Hepatocyte (in vitro differentiated cells): ENCODE measurements at regions not wholly inside any gene's neighbourhood (a gene's known extent, or its start where the extent isn't known, plus 50 kb on each side); places are given as distances from the start of the nearest gene placed in this dataset.

Source experiments
- EZH2 ChIP-seq: fragments of 200-600 bp; sonication (generic); IDR thresholded peaks from 2 replicates; pipeline ENCODE4 v1.6.1; 2016; ENCODE audit warnings: antibody characterized with exemption, mild to moderate bottlenecking, borderline replicate concordance
- EZH2phosphoT487 ChIP-seq: fragments of 200-600 bp; sonication (generic); IDR thresholded peaks from one replicate; pipeline ENCODE4 v1.6.1; 2018; ENCODE audit warnings: antibody characterized with exemption, mild to moderate bottlenecking, low read depth, moderate library complexity; ENCODE audit not compliant: unreplicated experiment, severe bottlenecking
- TF ChIP-seq, protein P1 (sequence below): fragments of 200-600 bp; sonication (generic); IDR thresholded peaks from 2 replicates; pipeline ENCODE4 v1.5.1; 2016; ENCODE audit warnings: antibody characterized with exemption, mild to moderate bottlenecking; ENCODE audit not compliant: poor library complexity

DNA sequence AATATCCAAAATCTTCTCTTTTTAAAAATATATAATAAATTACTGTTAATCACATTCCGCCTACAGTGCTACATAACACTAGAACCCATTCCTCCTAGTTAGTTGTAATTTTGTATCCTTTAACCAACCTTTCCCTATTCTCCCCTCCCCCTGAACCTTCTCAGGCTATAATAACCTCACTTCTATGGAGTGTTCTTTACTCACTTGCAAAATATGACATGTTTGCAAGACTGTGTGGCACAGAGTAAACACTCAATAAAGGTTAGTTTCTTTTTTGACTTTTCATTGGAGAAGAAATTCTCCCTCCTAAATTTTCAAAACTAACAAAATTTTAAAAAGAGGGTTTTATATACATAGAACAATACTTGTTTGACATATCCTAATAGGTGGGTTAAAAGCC is 147.0 kb downstream of the FOXA2 start:
- TF ChIP-seq, protein P1, sequence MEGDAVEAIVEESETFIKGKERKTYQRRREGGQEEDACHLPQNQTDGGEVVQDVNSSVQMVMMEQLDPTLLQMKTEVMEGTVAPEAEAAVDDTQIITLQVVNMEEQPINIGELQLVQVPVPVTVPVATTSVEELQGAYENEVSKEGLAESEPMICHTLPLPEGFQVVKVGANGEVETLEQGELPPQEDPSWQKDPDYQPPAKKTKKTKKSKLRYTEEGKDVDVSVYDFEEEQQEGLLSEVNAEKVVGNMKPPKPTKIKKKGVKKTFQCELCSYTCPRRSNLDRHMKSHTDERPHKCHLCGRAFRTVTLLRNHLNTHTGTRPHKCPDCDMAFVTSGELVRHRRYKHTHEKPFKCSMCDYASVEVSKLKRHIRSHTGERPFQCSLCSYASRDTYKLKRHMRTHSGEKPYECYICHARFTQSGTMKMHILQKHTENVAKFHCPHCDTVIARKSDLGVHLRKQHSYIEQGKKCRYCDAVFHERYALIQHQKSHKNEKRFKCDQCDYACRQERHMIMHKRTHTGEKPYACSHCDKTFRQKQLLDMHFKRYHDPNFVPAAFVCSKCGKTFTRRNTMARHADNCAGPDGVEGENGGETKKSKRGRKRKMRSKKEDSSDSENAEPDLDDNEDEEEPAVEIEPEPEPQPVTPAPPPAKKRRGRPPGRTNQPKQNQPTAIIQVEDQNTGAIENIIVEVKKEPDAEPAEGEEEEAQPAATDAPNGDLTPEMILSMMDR = no peak
- TF ChIP-seq EZH2 (no peak), EZH2phosphoT487 (no peak)
